Amniotic epithelial cell (primary cell): ENCODE measurements at regions not wholly inside any gene's neighbourhood (a gene's known extent, or its start where the extent isn't known, plus 50 kb on each side); places are given as distances from the start of the nearest gene placed in this dataset.
"Not testable (repeated sequence)": the region's sequence is repeated elsewhere in the genome, so short reads cannot be mapped to it uniquely, and the experiment has no call there.

ENCODE experiments used
- DNase-seq: peaks from one replicate; pipeline ENCODE4 v3.0.0-alpha.2; 2010; ENCODE audit warnings: low read depth

DNA sequence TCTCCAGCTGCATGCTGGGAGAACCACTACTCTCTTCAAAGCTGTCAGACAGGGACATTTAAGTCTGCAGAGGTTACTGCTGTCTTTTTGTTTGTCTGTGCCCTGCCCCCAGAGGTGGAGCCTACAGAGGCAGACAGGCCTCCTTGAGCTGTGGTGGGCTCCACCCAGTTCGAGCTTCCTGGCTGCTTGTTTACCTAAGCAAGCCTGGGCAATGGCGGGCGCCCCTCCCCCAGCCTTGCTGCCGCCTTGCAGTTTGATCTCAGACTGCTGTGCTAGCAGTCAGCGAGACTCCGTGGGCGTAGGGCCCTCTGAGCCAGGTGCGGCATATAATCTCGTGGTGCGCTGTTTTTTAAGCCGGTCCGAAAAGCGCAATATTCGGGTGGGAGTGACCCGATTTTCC is 215.0 kb downstream of the STIM2 start:
- not testable (repeated sequence) for DNase-seq

DNA sequence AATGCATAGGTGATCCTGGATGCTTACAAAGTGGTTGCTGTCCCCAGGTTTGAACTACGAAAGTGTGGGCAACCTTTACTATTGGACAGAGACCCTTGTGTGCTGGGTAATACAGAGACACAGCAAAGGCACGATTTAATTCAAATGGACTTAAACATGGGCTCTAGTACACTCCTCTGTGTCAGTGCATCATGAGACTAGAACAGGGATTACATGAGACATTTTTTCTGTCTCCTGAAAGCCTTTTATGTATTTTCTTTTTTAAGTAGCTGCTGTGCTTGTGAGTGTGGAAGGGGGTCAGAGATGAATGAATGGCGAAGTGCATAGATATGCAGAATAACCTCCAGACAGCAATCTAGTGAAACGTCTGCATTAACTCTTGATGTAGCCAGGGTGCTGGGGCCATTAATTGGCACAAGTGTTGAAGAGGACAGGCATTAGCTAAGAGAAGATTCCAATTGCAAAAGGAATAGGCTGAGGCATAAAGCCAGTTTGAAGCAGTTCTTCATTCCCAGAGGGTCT is 218.4 kb downstream of the STIM2 start:
- no peak for DNase-seq

DNA sequence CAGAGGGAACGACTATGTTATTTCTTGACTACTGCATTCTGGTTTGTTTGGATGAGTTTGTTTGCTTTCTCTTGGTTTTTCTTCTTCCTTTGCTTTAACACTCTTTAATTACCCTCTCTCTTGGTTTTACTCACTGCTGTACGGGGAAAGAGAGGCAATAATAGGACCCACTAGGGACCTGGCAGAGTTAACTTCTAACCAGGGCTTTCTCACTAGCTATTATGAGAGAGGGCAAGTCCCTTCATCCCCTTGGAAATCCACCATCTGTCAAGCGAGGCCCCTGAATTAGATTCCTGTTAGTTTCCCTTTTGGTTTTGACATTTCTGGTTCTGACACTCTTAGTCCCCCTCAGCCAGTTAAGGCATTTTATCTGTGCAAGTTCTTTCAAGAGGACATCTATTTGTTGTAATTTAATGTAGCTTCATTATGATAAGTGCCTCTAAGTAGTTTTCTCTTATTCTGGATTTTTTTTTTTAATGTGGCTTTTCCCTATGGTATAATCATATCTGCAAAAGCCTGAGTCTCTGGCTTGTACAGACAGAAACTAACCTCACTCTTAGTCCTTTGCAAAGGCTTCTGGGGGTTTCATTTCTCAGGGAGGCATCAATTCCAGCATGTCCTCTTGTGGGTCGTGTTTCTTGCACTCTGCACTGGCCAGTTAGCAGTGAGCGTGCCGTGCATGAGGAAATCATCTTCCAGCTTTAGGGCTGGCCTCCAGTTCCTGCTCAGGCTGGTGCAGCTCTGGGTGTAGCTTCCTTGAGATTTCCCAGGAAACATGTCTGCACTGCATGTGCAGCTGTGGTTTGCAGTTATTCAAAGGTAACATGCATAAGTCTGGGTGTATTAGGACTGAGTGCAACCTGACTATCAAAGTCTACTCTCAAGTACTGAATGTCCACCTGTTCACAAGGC is 221.3 kb downstream of the STIM2 start:
- DNase-seq, result no peak

DNA sequence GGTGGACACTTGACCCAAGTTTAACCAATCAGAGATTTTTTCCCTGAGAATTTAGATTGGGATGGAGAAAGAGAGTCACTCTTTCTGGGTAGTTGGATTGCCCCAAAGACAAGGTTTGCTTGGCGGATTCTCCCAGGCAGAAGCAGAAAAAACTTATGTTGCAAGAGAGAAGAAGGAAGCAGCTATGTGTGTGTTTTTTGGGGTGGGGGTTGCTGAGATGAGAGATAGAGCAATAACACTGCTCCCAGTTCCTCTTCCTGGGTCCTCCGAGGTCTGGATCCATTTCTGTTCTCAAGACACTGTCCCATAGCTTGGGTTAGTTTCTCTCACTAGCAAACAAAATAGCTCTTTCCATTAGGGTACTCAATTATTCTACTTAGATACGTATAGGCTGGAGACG is 222.1 kb downstream of the STIM2 start:
- DNase-seq, result no peak

DNA sequence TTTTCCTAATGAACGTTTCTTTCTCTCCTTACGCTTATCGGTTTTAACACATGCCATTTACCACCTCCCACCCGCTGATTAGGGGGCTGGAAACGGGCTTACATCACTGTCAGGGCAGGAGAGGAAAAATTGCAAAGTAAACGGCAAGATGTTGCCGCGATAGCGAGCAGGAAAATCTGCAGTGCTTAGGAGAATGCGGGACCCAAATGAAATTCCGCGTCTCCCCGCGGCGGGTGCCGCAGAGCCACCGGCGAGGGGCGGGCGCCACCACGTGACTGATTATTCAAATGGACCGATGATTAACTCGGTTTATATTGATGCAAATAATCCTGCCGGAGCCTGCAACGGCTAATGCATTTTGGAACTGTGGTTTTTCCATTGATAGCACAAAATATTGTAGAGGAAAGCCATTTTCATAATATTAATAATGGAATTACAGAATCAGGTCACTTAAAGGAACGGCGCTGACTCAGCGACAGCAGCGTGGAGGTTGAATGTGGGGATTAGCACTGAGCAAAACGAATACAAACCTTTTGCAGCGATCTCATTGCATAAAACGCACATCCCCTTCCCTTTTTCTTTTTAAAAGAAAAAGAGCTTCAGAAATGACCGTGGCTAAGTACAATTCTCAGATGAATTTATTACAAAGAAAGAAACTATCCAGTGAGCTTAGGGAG is 224.2 kb downstream of the STIM2 start:
- no peak for DNase-seq

DNA sequence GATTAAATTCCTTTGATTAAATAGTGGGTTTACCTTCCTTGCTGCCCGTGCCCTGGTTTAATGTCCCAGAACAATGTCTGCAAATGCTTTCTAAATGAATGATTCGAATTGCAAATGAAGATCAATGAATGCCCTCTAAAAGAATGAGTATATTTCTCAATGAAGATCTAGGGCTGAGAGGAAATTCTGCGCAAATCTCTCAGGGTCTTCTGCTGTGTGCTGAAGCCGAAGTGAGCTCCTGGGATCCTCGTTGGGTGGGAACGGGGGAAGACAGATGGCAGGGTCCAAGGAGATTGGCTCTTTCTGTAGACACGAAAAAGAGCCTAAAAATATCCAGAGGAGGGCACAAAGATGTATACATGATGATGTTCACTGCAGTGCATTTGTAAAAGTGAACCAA is 224.8 kb downstream of the STIM2 start:
- no peak for DNase-seq

DNA sequence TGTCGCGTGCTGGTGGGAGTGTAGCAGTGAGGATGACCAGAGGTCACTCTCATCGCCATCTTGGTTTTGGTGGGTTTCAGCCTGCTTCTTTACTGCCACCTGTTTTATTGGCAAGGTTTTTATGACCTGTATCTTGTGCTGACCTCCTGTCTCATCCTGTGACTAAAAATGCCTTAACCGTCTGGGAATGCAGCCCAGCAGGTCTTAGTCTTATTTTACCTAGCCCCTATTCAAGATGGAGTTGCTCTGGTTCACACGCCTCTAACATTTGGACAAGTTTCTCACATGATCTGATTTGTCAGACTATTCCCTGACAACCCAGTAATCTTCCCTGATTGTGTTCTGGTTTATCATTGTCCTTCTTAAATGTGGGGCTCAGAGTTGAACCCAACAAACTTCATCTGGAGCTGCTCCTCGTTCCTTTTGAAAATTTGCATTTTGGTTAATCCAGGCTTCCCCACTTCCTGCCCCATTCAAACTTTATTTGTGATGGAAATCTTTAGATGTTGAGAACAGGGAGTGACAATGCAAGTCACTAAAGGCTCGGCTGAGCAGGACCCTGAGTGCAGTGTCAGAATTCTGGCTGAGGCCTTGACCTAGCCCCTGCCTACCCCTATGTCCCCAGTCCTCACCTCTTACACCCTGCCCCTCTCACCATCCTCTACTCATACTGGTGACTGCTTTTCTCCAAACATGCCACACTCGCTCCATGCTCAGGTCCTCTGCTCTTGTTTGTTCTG is 226.8 kb downstream of the STIM2 start:
- no peak for DNase-seq

DNA sequence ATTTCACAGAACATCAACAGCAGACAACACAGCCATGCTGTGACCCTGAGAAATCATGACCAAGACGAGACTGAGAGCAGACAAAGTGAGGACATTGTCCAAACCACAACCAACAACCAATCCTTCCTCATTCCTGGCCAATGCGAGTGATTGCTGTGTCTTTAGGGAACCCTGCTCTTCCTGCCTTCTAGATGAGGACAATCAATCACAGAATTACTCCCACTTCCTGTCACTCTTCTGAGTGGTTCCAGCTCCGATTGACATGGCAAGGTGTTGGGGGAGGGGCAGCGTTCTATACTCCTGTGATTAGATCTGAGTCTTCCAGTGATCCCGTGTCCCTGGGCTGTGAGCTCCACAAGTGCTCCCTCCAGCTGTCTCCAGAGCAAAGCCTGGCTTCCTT is 227.8 kb downstream of the STIM2 start:
- no peak for DNase-seq

DNA sequence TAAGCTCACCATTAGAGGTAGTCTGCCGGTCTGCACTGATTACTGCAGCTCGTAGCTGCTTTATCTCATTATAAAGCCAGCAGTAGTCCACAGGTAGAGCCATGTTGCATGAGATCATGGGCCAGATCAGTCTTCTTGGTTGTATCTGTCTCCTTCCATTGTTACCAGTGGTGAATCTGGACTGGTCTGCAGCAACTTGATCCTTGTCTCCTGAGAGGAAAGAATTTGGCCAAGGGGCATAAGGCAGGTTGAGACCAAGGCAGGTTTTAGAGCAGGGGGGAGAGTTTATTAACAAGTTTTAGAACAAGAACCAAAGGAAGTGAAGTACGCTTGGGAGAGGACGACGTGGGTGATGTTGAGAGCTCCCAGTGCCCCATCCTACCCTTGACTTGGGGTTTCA is 228.5 kb downstream of the STIM2 start:
- DNase-seq, result no peak

DNA sequence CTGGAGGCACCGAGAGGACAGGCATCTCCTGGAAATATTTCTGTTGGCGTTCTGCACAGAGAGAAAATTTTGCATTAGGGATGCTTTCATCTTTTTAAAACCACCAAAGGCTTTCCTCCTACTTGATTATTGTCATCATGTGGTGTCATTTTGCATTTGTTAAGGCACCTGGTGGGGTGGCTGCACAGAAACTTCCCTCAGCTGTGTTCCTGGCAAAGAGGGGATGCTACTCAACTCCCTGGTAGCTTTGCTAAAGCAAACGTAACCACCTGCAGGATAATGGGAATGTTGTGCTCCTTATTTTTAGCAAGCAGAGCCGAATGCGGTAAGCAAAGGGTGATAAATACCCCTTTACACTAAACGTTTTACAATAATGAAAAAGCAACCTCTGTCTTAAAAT is 229.8 kb downstream of the STIM2 start:
- DNase-seq, result no peak

DNA sequence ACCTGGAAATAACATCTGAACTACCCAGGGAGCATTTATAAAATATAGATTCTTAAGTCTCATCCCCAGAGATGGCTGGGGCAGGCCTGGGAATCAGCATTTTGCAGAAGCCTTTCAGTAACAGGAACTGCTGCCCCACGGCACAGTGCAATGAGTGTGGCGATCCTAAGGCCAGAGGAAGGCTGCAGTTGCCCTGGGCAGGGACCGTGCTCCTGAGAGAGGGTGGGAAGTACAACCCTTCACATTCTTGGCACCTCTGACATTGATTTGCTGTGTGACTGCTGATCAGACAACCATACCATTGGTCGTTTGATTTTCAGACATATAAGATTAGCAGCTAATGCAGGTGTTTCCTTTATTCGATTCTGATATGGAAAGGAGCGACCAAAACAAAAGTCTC is 233.6 kb downstream of the STIM2 start:
- no peak for DNase-seq

DNA sequence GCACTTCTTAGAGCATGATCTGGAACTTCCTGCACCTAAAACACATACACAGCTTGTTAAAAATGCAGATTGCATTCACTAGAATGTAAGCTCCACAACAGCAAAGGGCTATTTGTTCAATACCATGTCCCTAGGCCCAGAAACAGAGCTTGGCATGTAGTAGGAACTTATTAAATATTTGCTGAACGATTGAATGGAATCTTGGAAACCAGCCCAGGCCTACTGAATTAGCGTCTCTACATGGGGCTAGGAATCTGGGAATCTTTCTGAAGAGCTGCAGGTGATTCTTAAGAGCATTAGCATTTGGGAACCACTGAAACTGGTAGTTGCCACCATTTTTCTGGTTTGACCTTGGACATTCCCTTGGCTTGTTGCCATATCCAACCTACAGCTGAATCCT is 234.1 kb downstream of the STIM2 start:
- no peak for DNase-seq

DNA sequence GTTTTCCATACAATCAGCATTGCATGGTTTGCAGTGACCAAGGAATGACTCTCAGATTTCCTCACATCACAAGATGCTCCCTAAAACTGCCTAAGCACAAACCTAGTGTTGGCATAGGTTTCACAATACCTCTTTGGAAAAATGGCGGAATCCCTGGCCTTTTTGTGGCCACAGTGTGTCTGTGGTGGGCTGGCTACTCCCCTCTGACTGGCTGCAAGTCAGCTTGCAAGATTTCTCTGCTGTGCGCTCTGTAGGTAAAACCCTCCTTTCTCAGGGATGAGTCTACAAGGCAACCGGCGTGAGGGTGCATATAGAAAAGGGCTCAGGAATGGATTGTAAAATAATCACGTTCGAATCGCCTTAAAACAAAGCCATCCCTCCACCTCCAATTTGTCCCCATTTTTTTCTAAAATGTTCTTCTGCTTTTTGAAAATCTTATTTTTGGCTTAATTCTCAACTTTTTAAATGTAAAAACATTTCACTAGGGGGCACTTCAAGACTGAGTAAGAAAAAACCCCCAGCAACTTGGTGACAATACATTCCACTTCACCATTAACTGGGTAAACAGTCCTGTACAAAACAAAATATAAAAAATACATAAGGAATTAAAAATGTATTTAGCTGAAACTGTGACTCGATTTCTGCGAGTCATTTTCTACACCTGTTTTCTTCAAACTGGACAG is 235.6 kb downstream of the STIM2 start:
- no peak for DNase-seq

DNA sequence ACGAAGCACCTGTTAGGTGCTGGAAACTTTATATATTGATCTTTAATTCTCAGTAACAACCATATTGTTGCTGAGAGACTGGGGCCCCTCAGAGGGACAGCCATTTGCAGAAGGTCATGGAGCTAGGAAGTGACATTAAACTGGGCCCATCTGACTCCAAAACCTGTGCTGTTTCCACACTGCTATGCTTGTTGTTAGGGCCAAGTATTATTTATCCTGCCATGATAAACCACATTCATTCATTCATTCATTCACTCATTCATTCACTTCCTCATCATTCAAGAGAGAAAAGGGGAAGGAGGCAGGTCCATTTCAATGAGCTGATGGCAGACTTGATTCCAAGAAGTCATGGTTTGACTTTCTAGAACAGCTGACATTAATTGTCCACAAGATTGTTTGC is 237.4 kb downstream of the STIM2 start:
- DNase-seq, result no peak

DNA sequence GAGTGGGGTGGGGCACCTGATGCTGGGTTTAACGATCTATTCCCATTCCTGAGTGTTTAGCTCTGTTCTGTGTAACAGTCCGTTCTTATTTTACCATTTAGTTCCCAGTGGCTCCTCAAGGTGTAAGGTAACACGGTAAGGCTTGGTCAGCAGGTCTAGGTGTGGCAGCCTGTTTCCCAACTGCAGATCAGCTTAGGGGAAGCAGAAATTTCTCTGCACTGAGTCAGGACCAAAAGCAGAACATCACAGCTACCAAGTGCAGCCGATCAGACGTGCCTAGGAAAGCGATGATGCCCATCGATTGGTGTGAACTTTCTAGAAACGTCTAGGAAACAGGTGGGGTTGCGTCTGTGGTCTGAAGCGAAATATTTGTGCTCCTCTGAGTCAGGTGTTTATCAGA is 240.1 kb downstream of the STIM2 start:
- no peak for DNase-seq

DNA sequence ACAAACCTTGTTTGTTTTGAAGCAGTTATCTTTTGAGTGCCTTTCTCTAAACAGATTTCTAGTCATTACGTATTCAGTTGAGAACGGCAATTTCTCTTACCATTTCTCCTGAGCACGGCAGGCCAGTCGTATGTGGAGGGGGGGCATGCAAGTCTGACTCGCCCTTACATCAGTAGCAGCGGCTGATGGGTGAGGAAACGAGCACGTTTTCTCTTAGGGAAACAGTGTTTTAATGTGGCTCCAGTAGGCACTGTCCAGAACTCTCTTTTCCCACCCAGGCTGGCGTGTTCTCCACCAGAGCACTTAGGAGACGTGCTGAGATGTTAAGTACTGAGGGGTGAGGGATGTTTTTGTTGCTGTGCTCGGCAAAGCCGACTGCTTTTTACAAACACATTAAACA is 240.5 kb downstream of the STIM2 start:
- no peak for DNase-seq

DNA sequence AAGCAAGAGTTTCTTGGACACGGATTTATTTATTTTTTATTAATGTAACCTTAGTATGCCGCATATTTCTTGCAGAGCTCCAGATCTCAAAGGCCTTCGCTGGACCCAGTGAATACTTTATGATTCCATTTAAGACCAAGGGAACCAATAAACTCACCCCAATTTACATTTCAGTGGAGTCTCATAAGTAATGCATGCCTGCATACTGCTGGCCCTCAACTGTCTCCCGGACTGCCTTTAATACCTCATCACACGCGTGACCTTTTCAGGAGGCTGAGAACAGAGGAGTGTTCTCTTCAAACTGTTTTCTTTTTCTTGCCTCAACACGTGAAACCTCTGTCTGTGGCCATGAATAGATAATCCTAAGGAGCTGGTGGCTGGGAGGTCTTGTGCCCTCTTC is 240.9 kb downstream of the STIM2 start:
- DNase-seq, result no peak

DNA sequence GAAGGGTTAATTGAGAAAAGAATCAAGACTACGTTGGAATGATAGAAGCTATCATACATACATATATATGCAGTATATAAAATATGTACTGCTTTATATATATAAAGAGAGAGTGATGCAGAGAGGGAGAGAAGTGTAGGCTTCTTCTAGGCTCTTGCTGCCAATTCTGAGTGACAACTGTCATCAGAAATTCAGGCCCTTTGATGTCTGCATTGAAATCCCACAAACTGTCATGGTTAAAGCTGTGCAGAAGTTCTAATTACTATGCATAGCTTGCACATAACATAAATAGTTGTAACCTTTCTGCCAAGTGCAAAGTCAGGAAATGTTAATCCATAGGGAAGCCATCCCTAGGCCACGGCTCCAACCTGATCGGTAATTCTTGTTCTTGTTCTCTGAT is 251.0 kb downstream of the STIM2 start:
- no peak for DNase-seq

DNA sequence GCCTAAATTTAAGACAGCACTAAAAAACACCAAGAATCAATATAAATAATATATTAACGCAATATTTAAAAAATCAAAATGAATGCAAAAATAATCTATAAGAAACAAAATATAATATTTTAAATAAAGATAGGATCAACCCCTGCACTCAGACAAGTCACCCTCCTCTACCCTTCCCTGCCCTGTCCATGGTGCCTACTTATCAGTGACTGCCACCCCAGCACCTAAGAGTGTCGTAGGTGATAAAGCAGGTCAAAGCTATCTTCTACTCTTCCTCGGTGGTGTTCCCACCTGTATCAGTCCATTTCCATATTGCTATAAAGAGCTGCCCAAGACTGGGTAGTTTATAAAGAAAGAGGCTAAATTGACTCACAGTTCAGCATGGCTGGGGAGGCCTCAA is 251.9 kb downstream of the STIM2 start:
- DNase-seq, result no peak

DNA sequence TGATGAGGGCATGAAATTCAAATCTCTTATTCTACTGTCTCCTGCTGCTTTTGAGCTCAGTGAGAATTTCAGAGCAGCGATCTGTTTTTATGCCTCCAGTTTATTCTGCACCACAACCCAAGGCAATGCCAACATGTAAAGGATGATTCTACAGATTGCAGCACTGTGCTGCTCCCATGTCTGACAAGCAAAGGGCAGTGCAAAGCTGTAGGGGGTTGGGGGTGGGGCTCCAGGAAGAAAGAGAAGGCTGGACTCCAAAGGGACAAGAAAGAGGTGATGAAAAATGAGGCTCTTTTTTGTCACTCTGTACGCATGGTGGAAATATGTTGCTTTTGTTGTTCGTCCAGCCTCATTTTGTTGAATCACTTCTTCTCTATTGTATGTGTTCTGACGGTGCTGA is 254.6 kb downstream of the STIM2 start:
- DNase-seq, result no peak

DNA sequence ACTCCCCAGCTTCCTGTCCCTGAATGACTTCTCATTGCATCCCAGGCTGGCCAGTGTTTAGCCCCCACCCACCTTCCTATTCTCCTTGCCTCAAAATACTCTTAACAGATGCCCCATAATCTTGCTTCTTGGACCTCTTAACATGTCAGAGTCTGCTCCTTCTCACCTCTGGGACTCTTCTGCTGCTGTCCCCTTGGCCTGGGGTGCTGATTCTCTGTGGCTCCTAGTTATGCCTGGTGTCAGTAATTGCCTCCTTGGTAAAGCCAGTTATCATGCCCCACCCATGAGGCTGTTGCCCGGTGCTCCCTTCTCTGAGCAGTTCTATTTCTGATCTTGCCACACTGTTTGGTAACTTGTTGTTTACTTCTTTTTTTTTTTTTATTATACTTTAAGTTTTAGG is 256.8 kb downstream of the STIM2 start:
- DNase-seq, result no peak

DNA sequence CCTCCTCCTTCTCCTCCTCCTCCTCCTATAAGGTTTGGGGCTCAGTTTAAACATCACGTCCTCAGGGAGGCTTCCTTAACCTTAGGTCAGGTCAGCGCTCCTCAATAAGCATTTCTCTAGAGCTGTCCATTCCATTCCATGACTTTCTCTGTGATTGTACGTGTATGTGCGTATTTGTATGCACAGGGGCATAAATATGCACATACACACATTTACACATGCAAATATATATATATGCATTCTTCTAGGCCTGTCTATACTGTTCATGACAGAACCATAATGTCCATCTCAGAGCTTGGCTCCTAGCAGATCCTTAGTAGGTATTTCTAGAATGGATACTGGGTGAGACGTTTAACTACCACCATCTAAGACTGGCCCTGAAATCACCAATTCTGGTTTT is 258.6 kb downstream of the STIM2 start:
- no peak for DNase-seq
